Thoracic aorta (tissue), 2 donors: ENCODE measurements at regions not wholly inside any gene's neighbourhood (a gene's known extent, or its start where the extent isn't known, plus 50 kb on each side); places are given as distances from the start of the nearest gene placed in this dataset.

ENCODE experiments used
- ATAC-seq: fragments of 150-250 bp; one replicate; pipeline ENCODE4 v1.8.0; 2017; ENCODE audit warnings: low read depth; ENCODE audit not compliant: insufficient number of reproducible peaks, low FRiP score
- DNase-seq: peaks from one replicate; pipeline ENCODE4 v3.0.0-alpha.2; 2020; ENCODE audit warnings: low spot score
- H3K27ac ChIP-seq, 2 donors: fragments of 200-600 bp; sonication (generic); 1 replicate in 1 of 2; 2 replicates in 1 of 2; pipeline ENCODE4 v1.5.1; 2016; ENCODE audit warnings: mild to moderate bottlenecking in 2 of 2, moderate library complexity in 2 of 2
- H3K27me3 ChIP-seq: fragments of 200-600 bp; sonication (generic); replicated peaks from 2 replicates; pipeline ENCODE4 v1.6.0; 2016; ENCODE audit warnings: mild to moderate bottlenecking; ENCODE audit not compliant: insufficient read depth
- H3K36me3 ChIP-seq: fragments of 200-600 bp; sonication (generic); one replicate; pipeline ENCODE4 v1.5.1; 2016
- H3K4me1 ChIP-seq, 2 donors: fragments of 200-600 bp; sonication (generic); 1 replicate in 1 of 2; 2 replicates in 1 of 2; pipeline versions ENCODE4 v1.5.1 to v1.6.0; 2016; ENCODE audit warnings: low read depth in 2 of 2, mild to moderate bottlenecking in 1 of 2; ENCODE audit not compliant: control insufficient read depth in 1 of 2
- H3K4me3 ChIP-seq: fragments of 200-600 bp; sonication (generic); 2 replicates; pipeline ENCODE4 v1.5.1; 2016; ENCODE audit warnings: mild to moderate bottlenecking
- H3K9me3 ChIP-seq: fragments of 200-600 bp; sonication (generic); 2 replicates; pipeline ENCODE4 v1.5.1; 2016
- CTCF ChIP-seq: fragments of 200-600 bp; sonication (generic); IDR thresholded peaks from one replicate; pipeline ENCODE4 v1.5.1; 2019; ENCODE audit warnings: antibody characterized with exemption

GRCh38 chr7:15007507-15007906 is 105.0 kb upstream of the DGKB start:
- Histone ChIP-seq H3K9me3 (no peaks in the 10 kb centered on the region), H3K4me3 (no peak overlapping the region), H3K4me1 (no peaks in the 10 kb centered on the region), H3K27me3 (no peaks in the 10 kb centered on the region), H3K27ac (no peak overlapping the region), H3K36me3 (no peaks in the 10 kb centered on the region)
- no peak for ATAC-seq
- no peak for TF ChIP-seq CTCF
- no peak for DNase-seq

- no peak overlapping the region for H3K27ac ChIP-seq
- no peak overlapping the region for H3K4me3 ChIP-seq
- no peaks in the 10 kb centered on the region for H3K36me3 ChIP-seq
- H3K4me1 ChIP-seq: no peaks in the 10 kb centered on the region
- TF ChIP-seq CTCF: no peak
- no peak for DNase-seq
- no peaks in the 10 kb centered on the region for H3K27me3 ChIP-seq
- ATAC-seq: no peak
- H3K9me3 ChIP-seq: no peaks in the 10 kb centered on the region
Observed at GRCh38 chr7:15005672-15006071, 103.1 kb upstream of the DGKB start.

GRCh38 chr7:15000157-15000556 is 97.6 kb upstream of the DGKB start:
- TF ChIP-seq CTCF: no peak
- Histone ChIP-seq H3K4me3 (no peak overlapping the region), H3K9me3 (no peaks in the 10 kb centered on the region), H3K27me3 (no peaks in the 10 kb centered on the region), H3K36me3 (no peaks in the 10 kb centered on the region), H3K4me1 (no peaks in the 10 kb centered on the region), H3K27ac (no peak overlapping the region)
- DNase-seq (no peak), ATAC-seq (no peak)

- Histone ChIP-seq H3K9me3 (no peaks in the 10 kb centered on the region), H3K4me1 (no peaks in the 10 kb centered on the region), H3K36me3 (no peaks in the 10 kb centered on the region), H3K27ac (no peak overlapping the region), H3K4me3 (no peak overlapping the region), H3K27me3 (no peaks in the 10 kb centered on the region)
- DNase-seq: no peak
- ATAC-seq: no peak
- TF ChIP-seq CTCF: no peak
Observed at GRCh38 chr7:14999331-14999730, 96.8 kb upstream of the DGKB start.

- Histone ChIP-seq H3K4me1 (no peaks in the 10 kb centered on the region), H3K4me3 (no peak overlapping the region), H3K27ac (no peak overlapping the region), H3K36me3 (no peaks in the 10 kb centered on the region), H3K9me3 (no peaks in the 10 kb centered on the region), H3K27me3 (no peaks in the 10 kb centered on the region)
- ATAC-seq (no peak), DNase-seq (no peak)
- TF ChIP-seq CTCF: no peak
Observed at GRCh38 chr7:14995774-14996173, 93.2 kb upstream of the DGKB start.
